ENCODE measurements at regions not wholly inside any gene's neighbourhood (a gene's known extent, or its start where the extent isn't known, plus 50 kb on each side); places are given as distances from the start of the nearest gene placed in this dataset.

- Histone ChIP-seq H2BK5ac (ENCODE audit: low read depth, low read length) (no peak overlapping the region), H3K23me2 (ENCODE audit: low read depth, low read length) (no peaks in the 10 kb centered on the region; the same call in 1 of the 2 replicates), H3K9ac (replicated peaks in 1 of 4; ENCODE audit: extremely low read depth in 1 of 4, low read depth in 3 of 4, low read length in 3 of 4) (no peak overlapping the region), H3K4me3 (ENCODE audit: extremely low read depth in 1 of 4, insufficient read depth in 2 of 4, low read depth in 3 of 4, low read length in 4 of 4) (no peak overlapping the region), H3K4me2 (ENCODE audit: insufficient read depth in 1 of 2, low read depth in 2 of 2, low read length in 2 of 2) (no peak overlapping the region), H3K4me1 (replicated peaks in 1 of 4; ENCODE audit: control insufficient read depth in 3 of 4, insufficient read depth in 4 of 4, low read length in 3 of 4) (no peaks in the 10 kb centered on the region; a peak in 3 of 7 replicates), H3K79me1 (ENCODE audit: low read depth, low read length) (no peaks in the 10 kb centered on the region), H2AK5ac (ENCODE audit: low read depth, low read length) (no peak overlapping the region; the same call in 1 of the 2 replicates), H3K27me3 (replicated peaks in 1 of 4; ENCODE audit: control insufficient read depth in 3 of 4, extremely low read depth in 1 of 4, insufficient read depth in 3 of 4, low read length in 3 of 4) (no peaks in the 10 kb centered on the region), H2BK15ac (ENCODE audit: low read length) (no peak overlapping the region), H3K23ac (ENCODE audit: insufficient read length) (no peak overlapping the region), H2AFZ (ENCODE audit: low read length) (no peak overlapping the region), H3K9me3 (ENCODE audit: insufficient read depth in 2 of 2, low read depth in 1 of 2, low read length in 1 of 2) (no peaks in the 10 kb centered on the region), H4K91ac (replicated peaks; ENCODE audit: insufficient read length, low read length) (no peak overlapping the region), H2BK20ac (ENCODE audit: low read length) (no peak overlapping the region), H3K14ac (ENCODE audit: insufficient read length) (no peak overlapping the region), H3K4ac (replicated peaks; ENCODE audit: insufficient read length, low read depth, low read length) (no peak overlapping the region), H3K79me2 (ENCODE audit: control insufficient read depth in 1 of 2, insufficient read depth in 2 of 2, low read length in 2 of 2) (no peaks in the 10 kb centered on the region), H3K56ac (replicated peaks; ENCODE audit: insufficient read length, low read depth, low read length) (no peak overlapping the region), H4K8ac (ENCODE audit: extremely low read depth, insufficient read depth, low read length) (no peak overlapping the region), H3K18ac (ENCODE audit: extremely low read depth, low read length) (no peak overlapping the region), H3K36me3 (ENCODE audit: control insufficient read depth in 2 of 4, insufficient read depth in 4 of 4, low read length in 3 of 4) (peaks cover 0 to 21% (median 2%) of the 10 kb centered on the region in 4 experiments; a peak in 4 of 8 replicates), H4K20me1 (replicated peaks in 1 of 2; ENCODE audit: control insufficient read depth in 1 of 2, insufficient read depth in 2 of 2, low read length in 2 of 2) (no peaks in the 10 kb centered on the region), H4K5ac (ENCODE audit: insufficient read length, low read depth, low read length) (no peak overlapping the region), H2BK12ac (ENCODE audit: low read depth, low read length) (no peak overlapping the region), H3K27ac (ENCODE audit: low read depth, low read length) (no peak overlapping the region), H2BK120ac (replicated peaks; ENCODE audit: low read depth, low read length) (no peak overlapping the region)
- WGBS, 2 experiments (ENCODE audit: extremely low coverage in 1 of 2, insufficient coverage in 1 of 2, insufficient read length in 1 of 2, insufficient replicate concordance in 2 of 2, low coverage in 1 of 2, low lambda C conversion rate in 2 of 2, missing lambda C conversion rate in 1 of 2): 97% methylated on average over 2 of the region's 2 CpGs; no CpG with 5 or more reads in 1 of the 2 experiments
- POLR2A ChIA-PET (ENCODE audit: partially characterized antibody): interaction anchor here (1.0 kb wide), 1 partner anchor 411 kb away, joined by 3 read pairs; no protein-coding TSS in a partner anchor
- CTCF ChIA-PET (ENCODE audit: partially characterized antibody): interaction anchor here (0.7 to 3.2 kb wide), 14 partner anchors 9 to 212 kb away, joined by 3 to 23 read pairs (median 5); no protein-coding TSS in a partner anchor
- TF ChIP-seq ATF3 (IDR thresholded peaks at IDR 0.05; ENCODE audit: insufficient read depth, low read depth, low read length) (no peak), EP300 (IDR thresholded peaks at IDR 0.05; ENCODE audit: borderline replicate concordance in 1 of 2, low read depth in 2 of 2, low read length in 2 of 2) (no peak), TCF12 (IDR thresholded peaks at IDR 0.05; ENCODE audit: low read depth, low read length) (no peak), PHF8 (conservative IDR thresholded peaks at IDR 0.05; ENCODE audit: low read depth, low read length) (no peak), KDM4A (IDR thresholded peaks at IDR 0.05; ENCODE audit: low read depth, low read length, severe bottlenecking) (no peak), RAD21 (IDR thresholded peaks at IDR 0.05 in 1 of 2, conservative IDR thresholded peaks at IDR 0.05 in 1 of 2; ENCODE audit: low read depth in 2 of 2, low read length in 2 of 2) (no peak), CHD2 (IDR thresholded peaks at IDR 0.05; ENCODE audit: low read length) (no peak), CBX5 (IDR thresholded peaks at IDR 0.05; ENCODE audit: low read depth, low read length) (no peak), USF2 (IDR thresholded peaks at IDR 0.05; ENCODE audit: low read length) (no peak), RXRA (IDR thresholded peaks at IDR 0.05; ENCODE audit: insufficient read depth, low read depth, low read length) (no peak), SUZ12 (IDR thresholded peaks at IDR 0.05; ENCODE audit: low read length) (no peak)
- no peak for DNase-seq (ENCODE audit: low read depth in 1 of 2, low spot score in 2 of 2)
- no peak for FAIRE-seq
These were observed 492.9 kb downstream of the UTRN start for GRCh38 chr6:144778056-144778455.

Measured in H1 (cell line).